ENCODE measurements at regions not wholly inside any gene's neighbourhood (a gene's known extent, or its start where the extent isn't known, plus 50 kb on each side); places are given as distances from the start of the nearest gene placed in this dataset.

DNA sequence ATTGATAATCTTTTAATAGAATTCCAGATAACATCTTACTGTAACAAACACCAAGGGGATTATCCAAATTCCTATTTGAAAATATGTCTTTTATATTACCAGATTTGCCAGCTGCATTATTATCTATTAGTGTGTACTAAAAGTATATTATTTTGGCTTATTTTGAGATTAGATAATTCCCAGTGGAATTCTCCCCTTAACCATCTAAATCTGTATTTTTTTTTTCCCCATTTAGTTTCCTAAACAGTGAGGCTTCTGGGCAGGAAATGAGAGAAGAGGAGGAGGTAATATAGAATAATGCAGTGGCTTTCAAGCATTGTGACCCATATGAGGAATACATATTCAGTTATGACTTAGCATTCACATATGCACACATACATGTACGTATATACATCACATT is 53.5 kb upstream of the ABL1 start:
- H3K9me3 Mint-ChIP-seq (ENCODE audit: unreplicated experiment), result no peaks in the 10 kb centered on the region
- H3K4me3 Mint-ChIP-seq (ENCODE audit: unreplicated experiment), result no peak overlapping the region
- peaks cover 8% of the 10 kb centered on the region for H3K4me1 Mint-ChIP-seq (ENCODE audit: low read depth, unreplicated experiment)

DNA sequence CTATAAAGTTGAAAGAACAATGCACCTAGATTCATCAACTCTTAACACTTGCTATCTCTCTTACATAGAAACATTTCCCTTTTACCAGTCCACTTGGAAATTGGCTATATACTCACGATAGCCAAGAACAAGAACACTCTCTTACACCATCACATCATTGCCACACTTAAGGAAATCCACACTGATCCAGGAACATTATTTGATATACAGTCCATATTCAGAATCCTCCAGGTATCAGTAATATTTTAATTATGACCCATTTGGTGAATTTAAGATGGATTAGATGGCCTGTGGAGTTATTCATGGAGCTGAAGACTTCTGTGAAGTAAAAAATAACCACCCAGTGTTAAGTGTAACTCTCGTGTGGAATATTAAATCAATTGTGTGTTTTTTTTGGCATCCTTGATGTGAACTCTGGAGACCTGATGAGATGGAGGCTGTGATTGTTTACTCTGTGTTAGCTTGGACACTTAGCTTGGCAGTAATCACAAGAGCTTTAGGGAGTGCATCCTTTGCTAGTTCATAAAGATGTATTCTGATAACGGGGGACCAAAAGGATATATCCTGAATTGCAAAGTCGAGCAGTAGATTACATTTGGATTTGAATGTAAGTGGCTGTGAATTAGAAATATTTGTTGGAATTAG is 52.0 kb upstream of the ABL1 start:
- H3K27me3 Mint-ChIP-seq (ENCODE audit: unreplicated experiment), result peaks cover 6% of the 10 kb centered on the region
- no peaks in the 10 kb centered on the region for H3K36me3 Mint-ChIP-seq (ENCODE audit: unreplicated experiment)
- peaks cover 8% of the 10 kb centered on the region for H3K4me1 Mint-ChIP-seq (ENCODE audit: low read depth, unreplicated experiment)
- DNase-seq, result no peak
- no peak overlapping the region for H3K27ac Mint-ChIP-seq (ENCODE audit: unreplicated experiment)
- H3K4me3 Mint-ChIP-seq (ENCODE audit: unreplicated experiment), result no peak overlapping the region
- TF ChIP-seq, protein P1, sequence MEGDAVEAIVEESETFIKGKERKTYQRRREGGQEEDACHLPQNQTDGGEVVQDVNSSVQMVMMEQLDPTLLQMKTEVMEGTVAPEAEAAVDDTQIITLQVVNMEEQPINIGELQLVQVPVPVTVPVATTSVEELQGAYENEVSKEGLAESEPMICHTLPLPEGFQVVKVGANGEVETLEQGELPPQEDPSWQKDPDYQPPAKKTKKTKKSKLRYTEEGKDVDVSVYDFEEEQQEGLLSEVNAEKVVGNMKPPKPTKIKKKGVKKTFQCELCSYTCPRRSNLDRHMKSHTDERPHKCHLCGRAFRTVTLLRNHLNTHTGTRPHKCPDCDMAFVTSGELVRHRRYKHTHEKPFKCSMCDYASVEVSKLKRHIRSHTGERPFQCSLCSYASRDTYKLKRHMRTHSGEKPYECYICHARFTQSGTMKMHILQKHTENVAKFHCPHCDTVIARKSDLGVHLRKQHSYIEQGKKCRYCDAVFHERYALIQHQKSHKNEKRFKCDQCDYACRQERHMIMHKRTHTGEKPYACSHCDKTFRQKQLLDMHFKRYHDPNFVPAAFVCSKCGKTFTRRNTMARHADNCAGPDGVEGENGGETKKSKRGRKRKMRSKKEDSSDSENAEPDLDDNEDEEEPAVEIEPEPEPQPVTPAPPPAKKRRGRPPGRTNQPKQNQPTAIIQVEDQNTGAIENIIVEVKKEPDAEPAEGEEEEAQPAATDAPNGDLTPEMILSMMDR (IDR thresholded peaks at IDR 0.05; ENCODE audit: partially characterized antibody, unreplicated experiment), result no peak
- H3K9me3 Mint-ChIP-seq (ENCODE audit: unreplicated experiment), result no peaks in the 10 kb centered on the region

More for the DNA sequence above, 53.5 kb upstream of the ABL1 start:
- H3K27ac Mint-ChIP-seq (ENCODE audit: unreplicated experiment), result no peak overlapping the region
- no peaks in the 10 kb centered on the region for H3K36me3 Mint-ChIP-seq (ENCODE audit: unreplicated experiment)
- TF ChIP-seq, protein P1 (IDR thresholded peaks at IDR 0.05; ENCODE audit: partially characterized antibody, unreplicated experiment), result no peak
- H3K27me3 Mint-ChIP-seq (ENCODE audit: unreplicated experiment), result peaks cover 8% of the 10 kb centered on the region
- DNase-seq, result no peak

GRCh38 chr9:130785053-130785452 is 50.0 kb upstream of the ABL1 start:
- DNase-seq, result no peak
- Mint-ChIP-seq H3K4me1 (ENCODE audit: low read depth, unreplicated experiment) (peaks cover 3% of the 10 kb centered on the region), H3K9me3 (ENCODE audit: unreplicated experiment) (no peaks in the 10 kb centered on the region), H3K27ac (ENCODE audit: unreplicated experiment) (no peak overlapping the region), H3K36me3 (ENCODE audit: unreplicated experiment) (peaks cover 13% of the 10 kb centered on the region), H3K27me3 (ENCODE audit: unreplicated experiment) (peaks cover 6% of the 10 kb centered on the region), H3K4me3 (ENCODE audit: unreplicated experiment) (no peak overlapping the region)
- TF ChIP-seq, protein P1 (IDR thresholded peaks at IDR 0.05; ENCODE audit: partially characterized antibody, unreplicated experiment), result no peak
